ENCODE measurements at regions not wholly inside any gene's neighbourhood (a gene's known extent, or its start where the extent isn't known, plus 50 kb on each side); places are given as distances from the start of the nearest gene placed in this dataset.

- TF ChIP-seq CTCF (IDR thresholded peaks at IDR 0.05; ENCODE audit: borderline replicate concordance, extremely low read depth, low read length, poor library complexity, severe bottlenecking) (no peak), EZH2 (IDR thresholded peaks at IDR 0.05; ENCODE audit: borderline replicate concordance, low read depth, low read length, severe bottlenecking) (no peak)
Observed at GRCh38 chr19:29389495-29389894, 136.3 kb upstream of the VSTM2B start.

Measured in DND-41 (cell line).